ENCODE measurements at regions not wholly inside any gene's neighbourhood (a gene's known extent, or its start where the extent isn't known, plus 50 kb on each side); places are given as distances from the start of the nearest gene placed in this dataset.

- no peak for TF ChIP-seq CEBPZ (IDR thresholded peaks at IDR 0.05; ENCODE audit: low read depth, low read length)
- TF ChIP-seq, protein P1, sequence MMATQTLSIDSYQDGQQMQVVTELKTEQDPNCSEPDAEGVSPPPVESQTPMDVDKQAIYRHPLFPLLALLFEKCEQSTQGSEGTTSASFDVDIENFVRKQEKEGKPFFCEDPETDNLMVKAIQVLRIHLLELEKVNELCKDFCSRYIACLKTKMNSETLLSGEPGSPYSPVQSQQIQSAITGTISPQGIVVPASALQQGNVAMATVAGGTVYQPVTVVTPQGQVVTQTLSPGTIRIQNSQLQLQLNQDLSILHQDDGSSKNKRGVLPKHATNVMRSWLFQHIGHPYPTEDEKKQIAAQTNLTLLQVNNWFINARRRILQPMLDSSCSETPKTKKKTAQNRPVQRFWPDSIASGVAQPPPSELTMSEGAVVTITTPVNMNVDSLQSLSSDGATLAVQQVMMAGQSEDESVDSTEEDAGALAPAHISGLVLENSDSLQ (IDR thresholded peaks at IDR 0.05): no peak
- no peak for TF ChIP-seq RCOR1 (conservative IDR thresholded peaks at IDR 0.05; ENCODE audit: low read depth, low read length)
- TF ChIP-seq, protein P2, sequence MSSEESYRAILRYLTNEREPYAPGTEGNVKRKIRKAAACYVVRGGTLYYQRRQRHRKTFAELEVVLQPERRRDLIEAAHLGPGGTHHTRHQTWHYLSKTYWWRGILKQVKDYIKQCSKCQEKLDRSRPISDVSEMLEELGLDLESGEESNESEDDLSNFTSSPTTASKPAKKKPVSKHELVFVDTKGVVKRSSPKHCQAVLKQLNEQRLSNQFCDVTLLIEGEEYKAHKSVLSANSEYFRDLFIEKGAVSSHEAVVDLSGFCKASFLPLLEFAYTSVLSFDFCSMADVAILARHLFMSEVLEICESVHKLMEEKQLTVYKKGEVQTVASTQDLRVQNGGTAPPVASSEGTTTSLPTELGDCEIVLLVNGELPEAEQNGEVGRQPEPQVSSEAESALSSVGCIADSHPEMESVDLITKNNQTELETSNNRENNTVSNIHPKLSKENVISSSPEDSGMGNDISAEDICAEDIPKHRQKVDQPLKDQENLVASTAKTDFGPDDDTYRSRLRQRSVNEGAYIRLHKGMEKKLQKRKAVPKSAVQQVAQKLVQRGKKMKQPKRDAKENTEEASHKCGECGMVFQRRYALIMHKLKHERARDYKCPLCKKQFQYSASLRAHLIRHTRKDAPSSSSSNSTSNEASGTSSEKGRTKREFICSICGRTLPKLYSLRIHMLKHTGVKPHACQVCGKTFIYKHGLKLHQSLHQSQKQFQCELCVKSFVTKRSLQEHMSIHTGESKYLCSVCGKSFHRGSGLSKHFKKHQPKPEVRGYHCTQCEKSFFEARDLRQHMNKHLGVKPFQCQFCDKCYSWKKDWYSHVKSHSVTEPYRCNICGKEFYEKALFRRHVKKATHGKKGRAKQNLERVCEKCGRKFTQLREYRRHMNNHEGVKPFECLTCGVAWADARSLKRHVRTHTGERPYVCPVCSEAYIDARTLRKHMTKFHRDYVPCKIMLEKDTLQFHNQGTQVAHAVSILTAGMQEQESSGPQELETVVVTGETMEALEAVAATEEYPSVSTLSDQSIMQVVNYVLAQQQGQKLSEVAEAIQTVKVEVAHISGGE (CRISPR knock-in tag; IDR thresholded peaks at IDR 0.05): no peak
- no peak for TF ChIP-seq ATF7 (IDR thresholded peaks at IDR 0.05; ENCODE audit: low read depth)
These were observed 261.2 kb upstream of the TRPC7 start (continued) for GRCh38 chr5:136626531-136626930.

GRCh38 chr5:136622747-136623146 lies 257.4 kb upstream of the TRPC7 start:
- Histone ChIP-seq H3K27me3 (replicated peaks in 1 of 2; ENCODE audit: control insufficient read depth in 2 of 2, insufficient read depth in 2 of 2, low read length in 1 of 2) (no peaks in the 10 kb centered on the region), H3K79me2 (ENCODE audit: control insufficient read depth, insufficient read depth, low read length) (no peaks in the 10 kb centered on the region), H3K9me3 (replicated peaks; ENCODE audit: control insufficient read depth, insufficient read depth, low read length) (no peaks in the 10 kb centered on the region), H3K36me3 (ENCODE audit: control insufficient read depth in 2 of 2, insufficient read depth in 2 of 2, low read length in 1 of 2) (no peaks in the 10 kb centered on the region), H2AFZ (ENCODE audit: control insufficient read depth, low read depth, low read length) (no peak overlapping the region), H3K4me2 (ENCODE audit: control insufficient read depth, insufficient read depth) (no peak overlapping the region), H3K4me1 (ENCODE audit: control insufficient read depth, insufficient read depth, low read length) (no peaks in the 10 kb centered on the region), H3K4me3 (no peak overlapping the region), H3K27ac (ENCODE audit: control insufficient read depth, insufficient read depth) (no peak overlapping the region), H4K20me1 (ENCODE audit: control insufficient read depth, insufficient read depth) (no peaks in the 10 kb centered on the region), H3K9ac (ENCODE audit: control insufficient read depth, insufficient read depth, low read length) (no peak overlapping the region)
- no peak for FAIRE-seq
- SMC1A ChIA-PET (ENCODE audit: uncharacterized antibody, unreplicated experiment): no interaction called here
- POLR2A ChIA-PET: no interaction called here
- ATAC-seq: no peak
- in situ Hi-C loops (cut with MboI) (no loop called here), intact Hi-C loops (cut with micrococcal nuclease; ENCODE audit: unreplicated experiment) (no loop called here)
- CTCF ChIA-PET: no interaction called here
- no peak for DNase-seq (ENCODE audit: low read depth, low spot score)
- BruUV-seq (replicated peaks): no TSS peak
- RAD21 ChIA-PET (ENCODE audit: unreplicated experiment): no interaction called here
- no peak for TF ChIP-seq POLR2A (IDR thresholded peaks at IDR 0.05; ENCODE audit: low read depth, low read length)
- no peak for TF ChIP-seq CBX3 (IDR thresholded peaks at IDR 0.05; ENCODE audit: borderline replicate concordance, low read depth)
- no peak for TF ChIP-seq RFX5 (IDR thresholded peaks at IDR 0.05; ENCODE audit: low read depth, low read length)
- no peak for TF ChIP-seq TBL1XR1 (IDR thresholded peaks at IDR 0.05; ENCODE audit: low read depth, low read length)
- TF ChIP-seq NR2C2 (IDR thresholded peaks at IDR 0.05; ENCODE audit: borderline replicate concordance, control insufficient read depth, insufficient read length, low read depth): no peak
- no peak for TF ChIP-seq KDM1A (IDR thresholded peaks at IDR 0.05; ENCODE audit: borderline replicate concordance)
- no peak for TF ChIP-seq ASH2L (IDR thresholded peaks at IDR 0.05; ENCODE audit: borderline replicate concordance, low read depth)
- TF ChIP-seq SUZ12 (IDR thresholded peaks at IDR 0.05; ENCODE audit: unreplicated experiment): no peak
- no peak for TF ChIP-seq NR2F1 (conservative IDR thresholded peaks at IDR 0.05)
- TF ChIP-seq FOXK2 (IDR thresholded peaks at IDR 0.05): no peak
- no peak for TF ChIP-seq EGR1 (IDR thresholded peaks at IDR 0.05; ENCODE audit: borderline replicate concordance in 1 of 2, low read depth in 2 of 2, low read length in 2 of 2)
- no peak for TF ChIP-seq HDAC2 (IDR thresholded peaks at IDR 0.05)
- no peak for TF ChIP-seq SUPT20H (IDR thresholded peaks at IDR 0.05; ENCODE audit: borderline replicate concordance, control insufficient read depth, low read depth, low read length)

All from GM12878 (cell line).